Subcutaneous abdominal adipose tissue (tissue), 5 donors: ENCODE measurements at regions not wholly inside any gene's neighbourhood (a gene's known extent, or its start where the extent isn't known, plus 50 kb on each side); places are given as distances from the start of the nearest gene placed in this dataset.
"Not testable (repeated sequence)": the region's sequence is repeated elsewhere in the genome, so short reads cannot be mapped to it uniquely, and the experiment has no call there.

ENCODE experiments used
- H3K27ac ChIP-seq: one replicate; pipeline ENCODE4 v1.7.0; 2013; ENCODE audit warnings: low read depth, mild to moderate bottlenecking, inconsistent platforms, low read length, moderate library complexity
- H3K27me3 ChIP-seq, 5 donors: one replicate each; pipeline ENCODE4 v1.7.0; 2013; ENCODE audit warnings: low read length in 5 of 5, inconsistent platforms in 1 of 5; ENCODE audit not compliant: control insufficient read depth in 5 of 5, insufficient read depth in 4 of 5
- H3K36me3 ChIP-seq, 5 donors: one replicate each; pipeline ENCODE4 v1.7.0; 2013; ENCODE audit warnings: low read length in 5 of 5; ENCODE audit not compliant: control insufficient read depth in 5 of 5, insufficient read depth in 5 of 5
- H3K4me1 ChIP-seq, 5 donors: one replicate each; pipeline ENCODE4 v1.7.0; 2013; ENCODE audit warnings: low read length in 5 of 5, mild to moderate bottlenecking in 3 of 5, moderate library complexity in 1 of 5; ENCODE audit not compliant: control insufficient read depth in 5 of 5, insufficient read depth in 5 of 5
- H3K4me3 ChIP-seq, 5 donors: one replicate each; pipeline ENCODE4 v1.7.0; 2013; ENCODE audit warnings: low read length in 5 of 5, low read depth in 1 of 5
- H3K9ac ChIP-seq, 5 donors: one replicate each; pipeline ENCODE4 v1.7.0; 2013; ENCODE audit warnings: low read length in 5 of 5, mild to moderate bottlenecking in 4 of 5, moderate library complexity in 3 of 5
- H3K9me3 ChIP-seq, 5 donors: one replicate each; pipeline ENCODE4 v1.7.0; 2013; ENCODE audit warnings: low read length in 5 of 5; ENCODE audit not compliant: control insufficient read depth in 5 of 5
- donor health status: healthy.
- donor health status: healthy.
- donor health status: healthy.
- donor health status: healthy.
- donor health status: healthy.

DNA sequence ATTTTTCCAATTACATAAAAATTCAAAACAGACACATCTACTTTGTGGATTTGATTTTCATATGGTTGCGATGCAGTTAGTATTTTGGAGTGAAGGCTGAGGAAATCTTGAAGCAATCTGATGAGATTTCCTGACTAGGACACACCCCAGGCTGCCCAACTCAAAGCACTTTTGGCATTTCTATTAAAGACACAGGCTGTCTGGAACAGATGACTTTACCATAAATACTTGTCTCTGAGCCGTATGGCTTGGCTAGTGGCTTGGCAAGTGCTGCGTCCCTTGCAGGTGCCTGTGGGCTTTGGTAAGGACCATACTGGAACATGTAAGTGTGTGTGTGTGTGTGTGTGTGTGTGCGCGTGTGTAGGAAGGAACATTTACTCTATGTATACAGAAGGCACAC lies 218.8 kb downstream of the FGF9 start:
- H3K4me1 ChIP-seq, result peaks cover 0 to 6% (median 2%) of the 10 kb centered on the region in 5 donors
- no peaks in the 10 kb centered on the region for H3K36me3 ChIP-seq
- H3K27ac ChIP-seq, result no peak overlapping the region
- no peak overlapping the region for H3K9ac ChIP-seq
- no peak overlapping the region for H3K4me3 ChIP-seq
- no peaks in the 10 kb centered on the region for H3K27me3 ChIP-seq
- no peaks in the 10 kb centered on the region for H3K9me3 ChIP-seq

DNA sequence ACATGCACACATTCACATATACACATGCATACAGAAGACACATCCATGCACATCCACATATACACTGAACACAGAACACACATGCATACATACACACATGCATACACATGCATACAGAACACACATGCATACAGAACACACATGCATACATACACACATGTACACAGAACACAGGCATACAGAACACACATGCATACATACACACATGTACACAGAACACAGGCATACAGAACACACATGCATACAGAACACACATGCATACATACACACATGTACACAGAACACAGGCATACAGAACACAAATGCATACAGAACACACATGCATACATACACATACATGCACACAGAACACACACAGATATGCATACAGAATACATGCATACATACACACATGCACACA lies 219.3 kb downstream of the FGF9 start:
- not testable (repeated sequence) for H3K27ac ChIP-seq, H3K36me3 ChIP-seq, H3K9me3 ChIP-seq, H3K9ac ChIP-seq, H3K4me3 ChIP-seq, H3K27me3 ChIP-seq
- H3K4me1 ChIP-seq, result peaks cover 0 to 10% (median 4%) of the 10 kb centered on the region in 5 donors

DNA sequence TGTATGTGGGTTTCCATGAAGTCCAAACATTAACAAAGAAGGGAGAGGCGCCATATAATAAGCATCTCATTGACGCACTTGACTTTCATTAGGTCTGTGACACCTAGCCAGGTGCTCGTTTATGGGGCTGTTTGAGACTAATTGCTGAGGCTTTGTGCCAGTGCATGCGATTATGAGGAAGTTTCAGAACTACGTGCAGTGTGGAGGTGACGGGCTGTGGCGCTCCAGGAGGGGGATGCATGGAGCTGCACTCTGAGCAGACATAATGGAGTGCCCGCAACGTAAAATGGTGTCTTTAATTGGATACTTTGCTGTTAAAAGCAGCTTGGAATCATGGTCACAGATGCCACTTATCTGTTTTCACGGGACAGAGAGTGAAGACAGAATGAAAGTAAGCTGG lies 223.2 kb downstream of the FGF9 start:
- H3K9ac ChIP-seq, result no peak overlapping the region
- peaks cover 0 to 39% (median 27%) of the 10 kb centered on the region in 5 donors for H3K4me1 ChIP-seq
- peak overlapping the region; percentile 69 for H3K27ac ChIP-seq
- no peaks in the 10 kb centered on the region for H3K9me3 ChIP-seq
- no peaks in the 10 kb centered on the region for H3K27me3 ChIP-seq
- H3K36me3 ChIP-seq, result no peaks in the 10 kb centered on the region
- H3K4me3 ChIP-seq, result no peak overlapping the region

DNA sequence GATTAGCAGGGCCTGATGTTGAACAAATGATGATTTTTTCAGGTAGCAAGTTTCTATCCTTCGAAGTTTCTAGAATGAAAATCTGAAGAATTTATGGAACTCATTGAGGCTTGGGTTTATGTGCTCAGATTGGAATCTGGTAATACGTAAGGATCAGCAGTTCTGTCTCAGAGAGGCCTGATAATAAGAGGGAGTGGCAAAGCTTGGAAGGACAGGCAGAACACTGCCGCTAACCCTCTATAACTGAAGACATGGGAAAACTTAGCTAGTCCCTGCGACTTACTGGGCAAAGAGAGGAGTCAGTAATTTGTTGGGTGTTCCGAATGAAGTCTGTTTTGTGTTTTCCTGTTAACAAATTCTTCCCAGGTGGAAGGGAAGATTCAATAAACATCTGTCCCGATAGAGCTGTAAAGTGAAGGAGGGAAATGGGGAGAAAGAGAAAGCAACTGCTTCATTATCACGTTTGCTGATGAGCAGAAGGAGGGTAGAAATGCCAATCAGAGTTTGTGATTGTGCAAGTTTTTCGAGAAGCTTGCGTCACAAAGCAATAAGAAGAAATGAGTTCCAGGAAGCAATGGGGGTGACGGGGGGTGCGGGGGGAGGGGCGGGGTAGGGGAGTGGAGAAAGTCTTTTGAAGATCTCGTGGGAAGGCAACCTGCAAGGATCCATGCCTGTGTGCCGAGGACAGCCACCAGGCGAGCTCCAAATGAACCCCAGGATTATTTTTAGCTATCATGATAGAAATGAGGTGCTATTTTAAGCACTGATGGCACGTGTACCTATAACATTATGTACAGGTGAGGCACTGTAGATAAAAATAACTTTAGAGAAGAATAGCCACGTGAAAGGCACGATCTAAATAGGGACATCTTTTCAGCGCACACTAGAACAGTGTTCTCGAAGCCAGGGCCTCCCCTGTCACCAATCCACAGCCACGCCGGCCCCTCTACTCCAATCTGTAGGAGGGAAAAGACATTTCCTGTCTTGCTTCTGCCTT lies 224.1 kb downstream of the FGF9 start:
- Histone ChIP-seq H3K9ac (peak overlapping the region in 2 of 5 donors; percentile 7 to 18), H3K4me1 (peaks cover 0 to 45% (median 34%) of the 10 kb centered on the region in 5 donors), H3K36me3 (no peaks in the 10 kb centered on the region), H3K4me3 (peak overlapping the region in 1 of 5 donors; percentile 24), H3K27ac (peak overlapping the region; percentile 69), H3K27me3 (no peaks in the 10 kb centered on the region), H3K9me3 (no peaks in the 10 kb centered on the region)

DNA sequence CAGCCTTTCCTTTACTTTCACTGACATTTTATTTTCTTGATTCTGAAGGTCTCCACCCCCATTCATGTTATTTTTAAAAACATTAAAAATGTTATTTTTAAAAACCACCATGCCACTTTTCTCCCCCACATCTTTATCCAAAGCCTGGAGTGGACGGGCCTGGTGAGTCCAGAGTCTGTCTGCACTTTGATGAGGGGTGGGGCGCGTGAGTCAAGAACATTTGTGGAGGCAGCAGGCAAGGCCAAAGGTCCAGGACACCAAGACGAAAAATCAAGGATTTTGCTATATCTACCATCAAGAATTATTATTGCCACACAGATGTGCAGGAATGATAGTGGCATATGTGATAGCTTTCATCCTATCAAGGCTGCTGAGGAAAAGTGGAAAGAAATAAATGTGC lies 224.9 kb downstream of the FGF9 start:
- Histone ChIP-seq H3K9me3 (no peaks in the 10 kb centered on the region), H3K27ac (no peak overlapping the region), H3K27me3 (no peaks in the 10 kb centered on the region), H3K36me3 (no peaks in the 10 kb centered on the region), H3K9ac (no peak overlapping the region), H3K4me1 (peaks cover 0 to 49% (median 36%) of the 10 kb centered on the region in 5 donors), H3K4me3 (no peak overlapping the region)

DNA sequence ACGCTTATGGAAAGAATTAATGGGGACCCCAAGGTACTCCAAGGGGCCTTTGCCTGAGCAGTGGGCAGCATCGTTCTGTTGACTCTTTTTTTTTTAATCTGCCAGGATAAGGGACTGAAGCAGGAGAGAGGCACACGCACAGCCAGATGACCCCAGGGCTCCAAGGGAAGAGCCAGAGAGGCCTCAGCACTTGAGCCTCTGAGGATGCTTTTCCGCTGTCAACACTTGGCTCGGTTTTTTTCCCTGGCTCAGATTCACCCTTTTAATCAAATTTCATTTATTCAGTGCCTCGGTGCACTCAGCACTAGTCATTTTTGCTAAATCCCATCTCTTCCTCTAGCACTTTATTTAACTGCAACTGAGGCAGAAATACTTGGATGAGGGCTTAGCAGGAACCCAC lies 226.3 kb downstream of the FGF9 start:
- Histone ChIP-seq H3K4me1 (peaks cover 3 to 60% (median 44%) of the 10 kb centered on the region in 5 donors), H3K4me3 (no peak overlapping the region), H3K36me3 (no peaks in the 10 kb centered on the region), H3K9me3 (no peaks in the 10 kb centered on the region), H3K27me3 (no peaks in the 10 kb centered on the region), H3K9ac (no peak overlapping the region), H3K27ac (peak overlapping the region; percentile 3)

DNA sequence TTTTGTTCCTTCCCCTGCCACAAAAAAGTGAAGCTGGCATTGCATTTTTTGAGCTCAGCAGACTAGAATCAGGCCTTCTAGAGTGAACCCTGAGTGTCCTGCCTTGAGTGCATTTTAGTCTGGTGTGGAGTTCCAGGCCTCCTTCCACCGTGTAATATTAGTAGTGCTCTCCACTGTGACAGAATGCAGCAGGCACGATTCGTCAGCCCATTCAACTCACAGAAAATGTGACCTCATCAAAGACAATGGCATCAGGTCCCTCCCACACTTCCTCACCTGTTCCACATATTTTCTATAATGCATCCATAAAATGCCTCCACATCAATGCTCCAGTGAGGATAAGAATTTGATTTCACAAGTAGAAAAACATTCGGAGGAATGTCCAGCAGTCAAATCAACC lies 227.6 kb downstream of the FGF9 start:
- H3K9me3 ChIP-seq, result no peaks in the 10 kb centered on the region
- no peaks in the 10 kb centered on the region for H3K27me3 ChIP-seq
- H3K4me3 ChIP-seq, result no peak overlapping the region
- no peaks in the 10 kb centered on the region for H3K36me3 ChIP-seq
- H3K9ac ChIP-seq, result no peak overlapping the region
- H3K4me1 ChIP-seq, result peaks cover 3 to 69% (median 49%) of the 10 kb centered on the region in 5 donors
- H3K27ac ChIP-seq, result peak overlapping the region; percentile 76

DNA sequence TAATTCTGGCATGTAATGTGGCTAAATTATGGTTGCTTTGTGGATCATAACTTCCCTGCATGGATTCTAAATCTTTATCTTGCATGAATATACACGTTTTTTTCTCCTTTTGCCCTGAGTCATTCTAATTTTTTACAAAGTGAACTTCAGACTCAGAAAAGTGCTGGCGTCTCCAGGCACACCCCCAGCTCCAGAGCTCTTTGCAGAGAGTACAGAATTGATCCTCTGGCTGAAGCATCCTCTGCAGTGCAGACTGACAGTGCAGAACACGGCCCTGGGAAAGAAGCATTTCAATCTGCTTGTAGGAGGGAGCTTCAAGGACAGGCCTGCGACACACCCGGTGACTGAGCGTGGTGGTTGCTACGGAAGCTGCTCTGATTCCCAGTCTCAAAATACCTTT lies 228.1 kb downstream of the FGF9 start:
- no peak overlapping the region for H3K9ac ChIP-seq
- H3K27me3 ChIP-seq, result no peaks in the 10 kb centered on the region
- H3K27ac ChIP-seq, result peak overlapping the region; percentile 76
- no peaks in the 10 kb centered on the region for H3K9me3 ChIP-seq
- no peaks in the 10 kb centered on the region for H3K36me3 ChIP-seq
- H3K4me1 ChIP-seq, result peaks cover 3 to 69% (median 49%) of the 10 kb centered on the region in 5 donors
- no peak overlapping the region for H3K4me3 ChIP-seq

DNA sequence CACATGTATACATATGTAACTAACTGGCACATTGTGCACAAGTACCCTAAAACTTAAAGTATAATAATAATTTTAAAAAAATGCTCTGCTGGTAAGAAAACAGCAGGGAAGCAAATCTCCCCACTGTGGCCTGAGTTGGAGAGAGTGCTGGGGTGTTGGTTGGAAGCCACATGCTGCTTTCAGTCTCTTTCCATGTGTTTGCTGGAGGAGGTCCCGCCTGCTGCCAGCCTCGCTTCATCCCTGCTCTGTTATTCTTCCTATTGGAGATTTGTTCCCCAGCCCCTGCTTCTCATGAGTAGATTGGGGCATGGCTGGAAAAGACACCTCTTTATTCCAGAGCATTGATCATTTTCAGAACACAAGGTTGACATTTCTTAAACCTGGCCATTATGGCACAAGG lies 230.5 kb downstream of the FGF9 start:
- Histone ChIP-seq H3K36me3 (no peaks in the 10 kb centered on the region), H3K4me3 (peak overlapping the region in 1 of 5 donors; percentile 17), H3K27me3 (no peaks in the 10 kb centered on the region), H3K9me3 (no peaks in the 10 kb centered on the region), H3K27ac (peak overlapping the region; percentile 76), H3K4me1 (peaks cover 3 to 70% (median 54%) of the 10 kb centered on the region in 5 donors), H3K9ac (peak overlapping the region in 1 of 5 donors; percentile 35)
